Osteocyte (in vitro differentiated cells): ENCODE measurements at regions not wholly inside any gene's neighbourhood (a gene's known extent, or its start where the extent isn't known, plus 50 kb on each side); places are given as distances from the start of the nearest gene placed in this dataset.

Experiments used
- DNase-seq: peaks from one replicate; pipeline ENCODE4 v3.0.0; 2021; ENCODE audit warnings: mixed read lengths; ENCODE audit not compliant: unreplicated experiment; ENCODE audit errors: extremely low spot score
- H3K27ac Mint-ChIP-seq: one replicate; pipeline ENCODE4 v1.8.0; 2021; ENCODE audit warnings: mild to moderate bottlenecking, mixed read lengths; ENCODE audit not compliant: unreplicated experiment
- H3K27me3 Mint-ChIP-seq: one replicate; pipeline ENCODE4 v1.8.0; 2021; ENCODE audit warnings: mixed read lengths; ENCODE audit not compliant: unreplicated experiment
- H3K36me3 Mint-ChIP-seq: one replicate; pipeline ENCODE4 v1.8.0; 2021; ENCODE audit warnings: mixed read lengths; ENCODE audit not compliant: unreplicated experiment
- H3K4me1 Mint-ChIP-seq: one replicate; pipeline ENCODE4 v1.8.0; 2021; ENCODE audit warnings: mixed read lengths; ENCODE audit not compliant: unreplicated experiment
- H3K4me3 Mint-ChIP-seq: one replicate; pipeline ENCODE4 v1.8.0; 2021; ENCODE audit warnings: mild to moderate bottlenecking, moderate library complexity, mixed read lengths; ENCODE audit not compliant: unreplicated experiment
- H3K9me3 Mint-ChIP-seq: one replicate; pipeline ENCODE4 v1.8.0; 2021; ENCODE audit warnings: mixed read lengths; ENCODE audit not compliant: unreplicated experiment
- CTCF ChIP-seq: fragments of 200-600 bp; sonication (generic); IDR thresholded peaks from 2 replicates; pipeline ENCODE4 v1.5.0; 2021; ENCODE audit warnings: antibody characterized with exemption, mild to moderate bottlenecking, moderate library complexity

DNA sequence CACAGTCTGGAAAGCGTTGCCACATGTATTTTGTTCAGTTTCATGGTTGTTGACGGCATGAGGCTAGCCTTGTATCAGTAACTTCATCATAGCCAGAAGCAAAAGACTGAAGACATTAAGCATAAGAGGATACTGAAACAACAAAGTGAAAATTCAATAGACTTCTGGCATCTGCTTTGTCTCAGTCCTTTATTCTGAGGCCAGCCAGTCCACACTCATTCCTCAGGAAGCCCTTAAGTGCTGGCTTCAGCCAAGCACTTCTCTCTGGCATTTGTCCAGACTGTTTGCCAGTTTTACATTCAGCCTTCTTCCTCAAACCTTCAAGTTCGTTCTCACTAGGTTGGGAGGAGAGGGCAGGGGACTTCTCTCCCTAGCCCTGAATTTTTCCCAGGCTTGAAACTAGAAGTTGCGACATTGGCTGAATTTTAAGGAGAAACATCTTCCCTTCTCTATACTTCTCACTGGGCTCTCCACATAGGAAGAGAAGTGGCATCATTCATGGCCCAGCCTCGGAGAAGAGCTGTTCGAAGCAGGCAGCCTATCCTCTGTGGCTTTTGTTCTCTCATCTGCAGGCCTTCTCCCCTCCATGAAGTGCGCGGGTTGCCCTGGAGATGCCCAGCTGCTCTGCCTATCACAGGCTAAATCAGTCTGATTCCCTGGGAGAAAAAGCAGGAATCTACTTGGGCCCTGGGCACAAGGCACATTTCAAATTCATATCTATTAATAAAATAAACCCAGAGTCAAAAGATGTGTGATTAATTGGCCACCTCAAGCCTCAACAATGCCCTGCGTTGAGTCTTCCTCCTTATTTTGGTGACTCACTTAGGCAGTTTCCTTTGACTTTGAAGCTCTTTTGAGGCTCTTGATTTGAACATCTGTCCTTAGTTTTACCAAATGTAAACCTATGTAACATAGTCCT is 130.9 kb upstream of the PLEKHA5 start:
- no peak overlapping the region for H3K27ac Mint-ChIP-seq
- H3K4me1 Mint-ChIP-seq, result peaks cover 5% of the 10 kb centered on the region
- peaks cover 6% of the 10 kb centered on the region for H3K9me3 Mint-ChIP-seq
- H3K36me3 Mint-ChIP-seq, result no peaks in the 10 kb centered on the region
- TF ChIP-seq CTCF, result no peak
- no peaks in the 10 kb centered on the region for H3K27me3 Mint-ChIP-seq
- no peak for DNase-seq
- H3K4me3 Mint-ChIP-seq, result no peak overlapping the region

GRCh38 chr12:19000836-19001235 is 128.7 kb upstream of the PLEKHA5 start:
- Mint-ChIP-seq H3K4me1 (peaks cover 5% of the 10 kb centered on the region), H3K27me3 (no peaks in the 10 kb centered on the region), H3K36me3 (no peaks in the 10 kb centered on the region), H3K4me3 (no peak overlapping the region), H3K27ac (no peak overlapping the region), H3K9me3 (peaks cover 6% of the 10 kb centered on the region)
- DNase-seq, result no peak
- TF ChIP-seq CTCF, result no peak

GRCh38 chr12:19002216-19002615 is 127.3 kb upstream of the PLEKHA5 start:
- no peak for DNase-seq
- Mint-ChIP-seq H3K27ac (no peak overlapping the region), H3K36me3 (no peaks in the 10 kb centered on the region), H3K4me3 (no peak overlapping the region), H3K27me3 (no peaks in the 10 kb centered on the region), H3K4me1 (peaks cover 5% of the 10 kb centered on the region), H3K9me3 (no peaks in the 10 kb centered on the region)
- no peak for TF ChIP-seq CTCF

- H3K9me3 Mint-ChIP-seq, result no peaks in the 10 kb centered on the region
- H3K27me3 Mint-ChIP-seq, result no peaks in the 10 kb centered on the region
- H3K27ac Mint-ChIP-seq, result no peak overlapping the region
- no peak for DNase-seq
- no peak for TF ChIP-seq CTCF
- H3K36me3 Mint-ChIP-seq, result no peaks in the 10 kb centered on the region
- no peak overlapping the region for H3K4me3 Mint-ChIP-seq
- H3K4me1 Mint-ChIP-seq, result peaks cover 5% of the 10 kb centered on the region
Measured at GRCh38 chr12:19003141-19003540, 126.4 kb upstream of the PLEKHA5 start.

GRCh38 chr12:19003987-19004619 is 125.4 kb upstream of the PLEKHA5 start:
- no peak overlapping the region for H3K27ac Mint-ChIP-seq
- H3K4me3 Mint-ChIP-seq, result no peak overlapping the region
- H3K27me3 Mint-ChIP-seq, result no peaks in the 10 kb centered on the region
- no peaks in the 10 kb centered on the region for H3K9me3 Mint-ChIP-seq
- no peak for TF ChIP-seq CTCF
- no peak for DNase-seq
- H3K4me1 Mint-ChIP-seq, result peaks cover 5% of the 10 kb centered on the region
- no peaks in the 10 kb centered on the region for H3K36me3 Mint-ChIP-seq
